ENCODE measurements at regions not wholly inside any gene's neighbourhood (a gene's known extent, or its start where the extent isn't known, plus 50 kb on each side); places are given as distances from the start of the nearest gene placed in this dataset.

DNA sequence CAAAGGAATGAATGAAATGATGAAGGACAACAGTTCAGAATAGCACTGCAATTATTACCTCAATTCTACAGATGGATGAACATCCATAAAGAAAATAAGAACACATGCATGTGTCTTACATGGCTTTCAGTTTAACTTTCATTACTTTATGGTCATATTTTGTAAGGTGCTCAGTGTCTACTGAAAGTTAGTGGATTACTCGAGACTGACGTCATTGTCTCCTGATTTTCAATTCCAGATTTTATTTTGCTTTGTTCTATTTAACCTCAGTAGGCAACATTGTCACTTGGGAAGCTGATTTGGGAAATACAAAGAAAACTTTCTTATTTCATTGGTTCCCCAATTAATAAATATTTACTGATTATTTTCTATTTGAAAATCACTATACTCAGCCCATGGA lies 363.7 kb downstream of the CHSY3 start:
- TF ChIP-seq, protein P1, sequence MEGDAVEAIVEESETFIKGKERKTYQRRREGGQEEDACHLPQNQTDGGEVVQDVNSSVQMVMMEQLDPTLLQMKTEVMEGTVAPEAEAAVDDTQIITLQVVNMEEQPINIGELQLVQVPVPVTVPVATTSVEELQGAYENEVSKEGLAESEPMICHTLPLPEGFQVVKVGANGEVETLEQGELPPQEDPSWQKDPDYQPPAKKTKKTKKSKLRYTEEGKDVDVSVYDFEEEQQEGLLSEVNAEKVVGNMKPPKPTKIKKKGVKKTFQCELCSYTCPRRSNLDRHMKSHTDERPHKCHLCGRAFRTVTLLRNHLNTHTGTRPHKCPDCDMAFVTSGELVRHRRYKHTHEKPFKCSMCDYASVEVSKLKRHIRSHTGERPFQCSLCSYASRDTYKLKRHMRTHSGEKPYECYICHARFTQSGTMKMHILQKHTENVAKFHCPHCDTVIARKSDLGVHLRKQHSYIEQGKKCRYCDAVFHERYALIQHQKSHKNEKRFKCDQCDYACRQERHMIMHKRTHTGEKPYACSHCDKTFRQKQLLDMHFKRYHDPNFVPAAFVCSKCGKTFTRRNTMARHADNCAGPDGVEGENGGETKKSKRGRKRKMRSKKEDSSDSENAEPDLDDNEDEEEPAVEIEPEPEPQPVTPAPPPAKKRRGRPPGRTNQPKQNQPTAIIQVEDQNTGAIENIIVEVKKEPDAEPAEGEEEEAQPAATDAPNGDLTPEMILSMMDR (IDR thresholded peaks at IDR 0.05; ENCODE audit: low read depth, low read length), result no peak
- TF ChIP-seq POLR2A (IDR thresholded peaks at IDR 0.05; ENCODE audit: extremely low read depth, insufficient read length), result no peak
- TF ChIP-seq MYC (IDR thresholded peaks at IDR 0.05; ENCODE audit: low read depth, low read length), result no peak
- TF ChIP-seq, protein P2, sequence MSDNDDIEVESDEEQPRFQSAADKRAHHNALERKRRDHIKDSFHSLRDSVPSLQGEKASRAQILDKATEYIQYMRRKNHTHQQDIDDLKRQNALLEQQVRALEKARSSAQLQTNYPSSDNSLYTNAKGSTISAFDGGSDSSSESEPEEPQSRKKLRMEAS (IDR thresholded peaks at IDR 0.05; ENCODE audit: low read depth, low read length), result no peak
